ENCODE measurements at regions not wholly inside any gene's neighbourhood (a gene's known extent, or its start where the extent isn't known, plus 50 kb on each side); places are given as distances from the start of the nearest gene placed in this dataset.

GRCh38 chr16:50928065-50928464 is 186.2 kb downstream of the CYLD start:
- no peak overlapping the region for H3K4me3 Mint-ChIP-seq
- peaks cover 33% of the 10 kb centered on the region for H3K4me1 Mint-ChIP-seq (ENCODE audit: low read depth)

GRCh38 chr16:50925758-50926357 is 184.0 kb downstream of the CYLD start:
- peaks cover 13% of the 10 kb centered on the region for H3K4me1 Mint-ChIP-seq (ENCODE audit: low read depth)

More at GRCh38 chr16:50928065-50928464, 186.2 kb downstream of the CYLD start:
- Mint-ChIP-seq H3K27ac (no peak overlapping the region), H3K27me3 (no peaks in the 10 kb centered on the region), H3K36me3 (ENCODE audit: low read depth) (no peaks in the 10 kb centered on the region), H3K9me3 (no peaks in the 10 kb centered on the region)
- intact Hi-C loops (cut with micrococcal nuclease): no loop called here

GRCh38 chr16:50924759-50925545 is 183.1 kb downstream of the CYLD start:
- Mint-ChIP-seq H3K27me3 (peaks cover 3% of the 10 kb centered on the region), H3K36me3 (ENCODE audit: low read depth) (no peaks in the 10 kb centered on the region), H3K4me1 (ENCODE audit: low read depth) (peaks cover 13% of the 10 kb centered on the region), H3K27ac (no peak overlapping the region), H3K9me3 (no peaks in the 10 kb centered on the region), H3K4me3 (no peak overlapping the region)
- intact Hi-C loops (cut with micrococcal nuclease): no loop called here

More at GRCh38 chr16:50925758-50926357, 184.0 kb downstream of the CYLD start:
- no peak overlapping the region for H3K27ac Mint-ChIP-seq
- no peaks in the 10 kb centered on the region for H3K36me3 Mint-ChIP-seq (ENCODE audit: low read depth)
- no peak overlapping the region for H3K4me3 Mint-ChIP-seq
- intact Hi-C loops (cut with micrococcal nuclease): no loop called here
- no peaks in the 10 kb centered on the region for H3K9me3 Mint-ChIP-seq
- peaks cover 2% of the 10 kb centered on the region for H3K27me3 Mint-ChIP-seq

GRCh38 chr16:50917950-50918703 is 176.2 kb downstream of the CYLD start:
- H3K27me3 Mint-ChIP-seq: peaks cover 6% of the 10 kb centered on the region
- H3K4me3 Mint-ChIP-seq: no peak overlapping the region
- no peaks in the 10 kb centered on the region for H3K9me3 Mint-ChIP-seq
- no peak overlapping the region for H3K27ac Mint-ChIP-seq
- H3K4me1 Mint-ChIP-seq (ENCODE audit: low read depth): peaks cover 3% of the 10 kb centered on the region
- intact Hi-C loops (cut with micrococcal nuclease): no loop called here
- H3K36me3 Mint-ChIP-seq (ENCODE audit: low read depth): no peaks in the 10 kb centered on the region

- peaks cover 7% of the 10 kb centered on the region for H3K27me3 Mint-ChIP-seq
- peaks cover 3% of the 10 kb centered on the region for H3K4me1 Mint-ChIP-seq (ENCODE audit: low read depth)
- no peak overlapping the region for H3K4me3 Mint-ChIP-seq
- intact Hi-C loops (cut with micrococcal nuclease): no loop called here
- no peak overlapping the region for H3K27ac Mint-ChIP-seq
- H3K36me3 Mint-ChIP-seq (ENCODE audit: low read depth): no peaks in the 10 kb centered on the region
- no peaks in the 10 kb centered on the region for H3K9me3 Mint-ChIP-seq
These were observed 174.2 kb downstream of the CYLD start for GRCh38 chr16:50916040-50916439.

GRCh38 chr16:50915120-50915519 is 173.2 kb downstream of the CYLD start:
- Mint-ChIP-seq H3K9me3 (no peaks in the 10 kb centered on the region), H3K27me3 (peaks cover 11% of the 10 kb centered on the region), H3K36me3 (ENCODE audit: low read depth) (no peaks in the 10 kb centered on the region), H3K27ac (no peak overlapping the region), H3K4me3 (no peak overlapping the region), H3K4me1 (ENCODE audit: low read depth) (peaks cover 3% of the 10 kb centered on the region)
- intact Hi-C loops (cut with micrococcal nuclease): no loop called here

- peaks cover 13% of the 10 kb centered on the region for H3K27me3 Mint-ChIP-seq
- no peak overlapping the region for H3K4me3 Mint-ChIP-seq
- no peak overlapping the region for H3K27ac Mint-ChIP-seq
- intact Hi-C loops (cut with micrococcal nuclease): no loop called here
- peaks cover 1% of the 10 kb centered on the region for H3K4me1 Mint-ChIP-seq (ENCODE audit: low read depth)
- H3K9me3 Mint-ChIP-seq: no peaks in the 10 kb centered on the region
- no peaks in the 10 kb centered on the region for H3K36me3 Mint-ChIP-seq (ENCODE audit: low read depth)
These were observed 168.8 kb downstream of the CYLD start for GRCh38 chr16:50910736-50911100.

GRCh38 chr16:50909831-50910735 is 168.2 kb downstream of the CYLD start:
- intact Hi-C loops (cut with micrococcal nuclease): no loop called here
- H3K9me3 Mint-ChIP-seq: no peaks in the 10 kb centered on the region

GRCh38 chr16:50908468-50908867 is 166.6 kb downstream of the CYLD start:
- Mint-ChIP-seq H3K9me3 (no peaks in the 10 kb centered on the region), H3K4me1 (ENCODE audit: low read depth) (no peaks in the 10 kb centered on the region), H3K27me3 (peaks cover 13% of the 10 kb centered on the region), H3K36me3 (ENCODE audit: low read depth) (no peaks in the 10 kb centered on the region), H3K4me3 (no peak overlapping the region), H3K27ac (no peak overlapping the region)
- intact Hi-C loops (cut with micrococcal nuclease): no loop called here

More at GRCh38 chr16:50909831-50910735, 168.2 kb downstream of the CYLD start:
- no peak overlapping the region for H3K4me3 Mint-ChIP-seq
- no peak overlapping the region for H3K27ac Mint-ChIP-seq
- H3K4me1 Mint-ChIP-seq (ENCODE audit: low read depth): no peaks in the 10 kb centered on the region
- H3K27me3 Mint-ChIP-seq: peaks cover 13% of the 10 kb centered on the region
- H3K36me3 Mint-ChIP-seq (ENCODE audit: low read depth): no peaks in the 10 kb centered on the region

GRCh38 chr16:50906454-50906853 is 164.6 kb downstream of the CYLD start:
- Mint-ChIP-seq H3K4me3 (no peak overlapping the region), H3K4me1 (ENCODE audit: low read depth) (peaks cover 5% of the 10 kb centered on the region), H3K9me3 (no peaks in the 10 kb centered on the region), H3K27ac (no peak overlapping the region), H3K27me3 (peaks cover 10% of the 10 kb centered on the region), H3K36me3 (ENCODE audit: low read depth) (no peaks in the 10 kb centered on the region)
- intact Hi-C loops (cut with micrococcal nuclease): no loop called here

GRCh38 chr16:50902457-50902856 is 160.6 kb downstream of the CYLD start:
- peaks cover 3% of the 10 kb centered on the region for H3K27me3 Mint-ChIP-seq
- H3K4me1 Mint-ChIP-seq (ENCODE audit: low read depth): peaks cover 10% of the 10 kb centered on the region
- H3K4me3 Mint-ChIP-seq: no peak overlapping the region
- no peaks in the 10 kb centered on the region for H3K36me3 Mint-ChIP-seq (ENCODE audit: low read depth)
- H3K27ac Mint-ChIP-seq: no peak overlapping the region
- intact Hi-C loops (cut with micrococcal nuclease): no loop called here
- peaks cover 3% of the 10 kb centered on the region for H3K9me3 Mint-ChIP-seq

- Mint-ChIP-seq H3K27ac (no peak overlapping the region), H3K27me3 (peaks cover 3% of the 10 kb centered on the region), H3K4me3 (no peak overlapping the region), H3K4me1 (ENCODE audit: low read depth) (peaks cover 13% of the 10 kb centered on the region), H3K9me3 (peaks cover 17% of the 10 kb centered on the region), H3K36me3 (ENCODE audit: low read depth) (no peaks in the 10 kb centered on the region)
- intact Hi-C loops (cut with micrococcal nuclease): no loop called here
These were observed 159.2 kb downstream of the CYLD start for GRCh38 chr16:50901062-50901461.

GRCh38 chr16:50900391-50900942 is 158.6 kb downstream of the CYLD start:
- no peak overlapping the region for H3K4me3 Mint-ChIP-seq
- H3K4me1 Mint-ChIP-seq (ENCODE audit: low read depth): peaks cover 16% of the 10 kb centered on the region
- H3K27me3 Mint-ChIP-seq: peaks cover 3% of the 10 kb centered on the region
- no peak overlapping the region for H3K27ac Mint-ChIP-seq
- intact Hi-C loops (cut with micrococcal nuclease): no loop called here
- no peaks in the 10 kb centered on the region for H3K36me3 Mint-ChIP-seq (ENCODE audit: low read depth)
- H3K9me3 Mint-ChIP-seq: peaks cover 21% of the 10 kb centered on the region
